Ectodermal cell (in vitro differentiated cells): ENCODE measurements at regions not wholly inside any gene's neighbourhood (a gene's known extent, or its start where the extent isn't known, plus 50 kb on each side); places are given as distances from the start of the nearest gene placed in this dataset.

Source experiments
- H3K27ac ChIP-seq: 2 replicates; pipeline ENCODE4 v1.7.0; 2013; ENCODE audit warnings: mild to moderate bottlenecking, low read depth, low read length; ENCODE audit not compliant: insufficient read depth, poor library complexity, severe bottlenecking
- H3K27me3 ChIP-seq: 2 replicates; pipeline ENCODE4 v1.7.0; 2013; ENCODE audit warnings: mild to moderate bottlenecking, low read length; ENCODE audit not compliant: insufficient read depth, control insufficient read depth, poor library complexity, severe bottlenecking
- H3K36me3 ChIP-seq: one replicate; pipeline ENCODE4 v1.7.0; 2013; ENCODE audit warnings: low read length; ENCODE audit not compliant: control insufficient read depth, insufficient read depth
- H3K4me1 ChIP-seq: one replicate; pipeline ENCODE4 v1.7.0; 2013; ENCODE audit warnings: low read length; ENCODE audit not compliant: control insufficient read depth, insufficient read depth
- H3K4me3 ChIP-seq: 2 replicates; pipeline ENCODE4 v1.7.0; 2013; ENCODE audit warnings: low read depth, low read length, control low read depth; ENCODE audit not compliant: insufficient read depth
- H3K9me3 ChIP-seq: 2 replicates; pipeline ENCODE4 v1.7.0; 2013; ENCODE audit warnings: mild to moderate bottlenecking, low read length, moderate library complexity; ENCODE audit not compliant: control insufficient read depth
- WGBS, 2 experiments: methylation state at CpG; one replicate each; pipeline ENCODE4 v1.1.7; 2013; ENCODE audit warnings: missing lambda C conversion rate in 2 of 2; 5-methylcytosine and 5-hydroxymethylcytosine counted together

GRCh38 chr4:138410266-138410665, 168.1 kb upstream of the SLC7A11 start:
- Histone ChIP-seq H3K4me3 (no peak overlapping the region), H3K27me3 (no peaks in the 10 kb centered on the region), H3K9me3 (no peaks in the 10 kb centered on the region), H3K36me3 (no peaks in the 10 kb centered on the region), H3K27ac (no peak overlapping the region), H3K4me1 (no peaks in the 10 kb centered on the region)

- no peak overlapping the region for H3K27ac ChIP-seq
- H3K9me3 ChIP-seq, result no peaks in the 10 kb centered on the region
- H3K4me1 ChIP-seq, result no peaks in the 10 kb centered on the region
- H3K4me3 ChIP-seq, result no peak overlapping the region
- 82 to 97% methylated on average over 3 of the region's 3 CpGs for WGBS, 2 experiments
- H3K27me3 ChIP-seq, result no peaks in the 10 kb centered on the region
- H3K36me3 ChIP-seq, result no peaks in the 10 kb centered on the region
Observed at GRCh38 chr4:138409670-138410069, 167.5 kb upstream of the SLC7A11 start.

GRCh38 chr4:138408758-138409157, 166.6 kb upstream of the SLC7A11 start:
- Histone ChIP-seq H3K27me3 (no peaks in the 10 kb centered on the region), H3K4me3 (no peak overlapping the region), H3K9me3 (no peaks in the 10 kb centered on the region), H3K4me1 (no peaks in the 10 kb centered on the region), H3K36me3 (no peaks in the 10 kb centered on the region), H3K27ac (no peak overlapping the region)
- 66 to 68% methylated on average over 2 of the region's 2 CpGs for WGBS, 2 experiments

- Histone ChIP-seq H3K36me3 (no peaks in the 10 kb centered on the region), H3K27ac (no peak overlapping the region), H3K9me3 (no peaks in the 10 kb centered on the region), H3K4me1 (no peaks in the 10 kb centered on the region), H3K27me3 (no peaks in the 10 kb centered on the region), H3K4me3 (no peak overlapping the region)
- 94 to 98% methylated on average over 3 of the region's 3 CpGs for WGBS, 2 experiments
Observed at GRCh38 chr4:138407329-138407728, 165.2 kb upstream of the SLC7A11 start.

GRCh38 chr4:138406876-138407275, 164.7 kb upstream of the SLC7A11 start:
- H3K27me3 ChIP-seq, result no peaks in the 10 kb centered on the region
- no peak overlapping the region for H3K4me3 ChIP-seq
- no peak overlapping the region for H3K27ac ChIP-seq
- no peaks in the 10 kb centered on the region for H3K4me1 ChIP-seq
- no CpG with 5 or more reads among the region's 1 CpG for WGBS, 2 experiments
- no peaks in the 10 kb centered on the region for H3K9me3 ChIP-seq
- no peaks in the 10 kb centered on the region for H3K36me3 ChIP-seq

- no peaks in the 10 kb centered on the region for H3K36me3 ChIP-seq
- H3K27me3 ChIP-seq, result no peaks in the 10 kb centered on the region
- H3K9me3 ChIP-seq, result no peaks in the 10 kb centered on the region
- no peaks in the 10 kb centered on the region for H3K4me1 ChIP-seq
- H3K4me3 ChIP-seq, result no peak overlapping the region
- no peak overlapping the region for H3K27ac ChIP-seq
- WGBS, 2 experiments, result 80 to 100% methylated on average over 1 of the region's 1 CpG
Observed at GRCh38 chr4:138405934-138406567, 163.9 kb upstream of the SLC7A11 start.

- no peaks in the 10 kb centered on the region for H3K36me3 ChIP-seq
- no peaks in the 10 kb centered on the region for H3K4me1 ChIP-seq
- H3K27ac ChIP-seq, result no peak overlapping the region
- H3K27me3 ChIP-seq, result peaks cover under 1% of the 10 kb centered on the region
- no peak overlapping the region for H3K4me3 ChIP-seq
- no peaks in the 10 kb centered on the region for H3K9me3 ChIP-seq
Observed at GRCh38 chr4:138405466-138405891, 163.3 kb upstream of the SLC7A11 start.

- H3K36me3 ChIP-seq, result no peaks in the 10 kb centered on the region
- no peak overlapping the region for H3K27ac ChIP-seq
- no peaks in the 10 kb centered on the region for H3K9me3 ChIP-seq
- H3K4me3 ChIP-seq, result no peak overlapping the region
- peaks cover 7% of the 10 kb centered on the region for H3K27me3 ChIP-seq
- H3K4me1 ChIP-seq, result no peaks in the 10 kb centered on the region
- 100% methylated on average over 1 of the region's 1 CpG for WGBS, 2 experiments
Observed at GRCh38 chr4:138404801-138405200, 162.7 kb upstream of the SLC7A11 start.

- Histone ChIP-seq H3K27me3 (peaks cover 12% of the 10 kb centered on the region), H3K27ac (no peak overlapping the region), H3K36me3 (no peaks in the 10 kb centered on the region), H3K4me3 (no peak overlapping the region), H3K9me3 (no peaks in the 10 kb centered on the region), H3K4me1 (peaks cover 1% of the 10 kb centered on the region)
Observed at GRCh38 chr4:138404251-138404650, 162.1 kb upstream of the SLC7A11 start.

- no peak overlapping the region for H3K27ac ChIP-seq
- peaks cover 26% of the 10 kb centered on the region for H3K27me3 ChIP-seq
- H3K9me3 ChIP-seq, result no peaks in the 10 kb centered on the region
- H3K4me3 ChIP-seq, result no peak overlapping the region
- peaks cover 14% of the 10 kb centered on the region for H3K4me1 ChIP-seq
- H3K36me3 ChIP-seq, result no peaks in the 10 kb centered on the region
- 79% methylated on average over 3 of the region's 3 CpGs for WGBS, 2 experiments
Observed at GRCh38 chr4:138401334-138401733, 159.2 kb upstream of the SLC7A11 start.

GRCh38 chr4:138400543-138400942, 158.4 kb upstream of the SLC7A11 start:
- H3K27me3 ChIP-seq, result peaks cover 31% of the 10 kb centered on the region
- no peak overlapping the region for H3K27ac ChIP-seq
- H3K9me3 ChIP-seq, result no peaks in the 10 kb centered on the region
- peaks cover 14% of the 10 kb centered on the region for H3K4me1 ChIP-seq
- H3K36me3 ChIP-seq, result no peaks in the 10 kb centered on the region
- 63 to 65% methylated on average over 4 of the region's 4 CpGs for WGBS, 2 experiments
- no peak overlapping the region for H3K4me3 ChIP-seq
